ENCODE measurements at regions not wholly inside any gene's neighbourhood (a gene's known extent, or its start where the extent isn't known, plus 50 kb on each side); places are given as distances from the start of the nearest gene placed in this dataset.

DNA sequence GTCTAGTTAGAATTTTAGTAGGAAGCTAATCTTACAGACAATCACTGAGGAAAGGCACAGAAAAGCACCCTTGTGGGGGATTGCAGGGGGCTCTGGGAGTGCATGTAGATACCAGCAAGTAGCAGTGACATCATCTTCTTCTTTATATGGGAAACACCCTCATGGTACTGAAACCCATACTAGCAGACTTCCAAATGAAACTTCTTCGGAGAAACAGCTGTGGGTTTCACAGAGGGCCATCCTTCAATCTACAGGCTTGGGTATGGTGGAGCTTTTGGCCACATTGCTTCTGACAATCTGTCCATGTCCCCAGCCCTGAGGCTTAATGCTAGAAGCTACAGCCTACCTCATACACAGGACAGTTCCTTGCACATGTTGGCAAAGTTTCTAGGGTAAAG is 165.2 kb upstream of the NFIB start:
- no peak for TF ChIP-seq EZH2 (IDR thresholded peaks at IDR 0.05; ENCODE audit: borderline replicate concordance, low read length)
- TF ChIP-seq, protein P1, sequence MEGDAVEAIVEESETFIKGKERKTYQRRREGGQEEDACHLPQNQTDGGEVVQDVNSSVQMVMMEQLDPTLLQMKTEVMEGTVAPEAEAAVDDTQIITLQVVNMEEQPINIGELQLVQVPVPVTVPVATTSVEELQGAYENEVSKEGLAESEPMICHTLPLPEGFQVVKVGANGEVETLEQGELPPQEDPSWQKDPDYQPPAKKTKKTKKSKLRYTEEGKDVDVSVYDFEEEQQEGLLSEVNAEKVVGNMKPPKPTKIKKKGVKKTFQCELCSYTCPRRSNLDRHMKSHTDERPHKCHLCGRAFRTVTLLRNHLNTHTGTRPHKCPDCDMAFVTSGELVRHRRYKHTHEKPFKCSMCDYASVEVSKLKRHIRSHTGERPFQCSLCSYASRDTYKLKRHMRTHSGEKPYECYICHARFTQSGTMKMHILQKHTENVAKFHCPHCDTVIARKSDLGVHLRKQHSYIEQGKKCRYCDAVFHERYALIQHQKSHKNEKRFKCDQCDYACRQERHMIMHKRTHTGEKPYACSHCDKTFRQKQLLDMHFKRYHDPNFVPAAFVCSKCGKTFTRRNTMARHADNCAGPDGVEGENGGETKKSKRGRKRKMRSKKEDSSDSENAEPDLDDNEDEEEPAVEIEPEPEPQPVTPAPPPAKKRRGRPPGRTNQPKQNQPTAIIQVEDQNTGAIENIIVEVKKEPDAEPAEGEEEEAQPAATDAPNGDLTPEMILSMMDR (IDR thresholded peaks at IDR 0.05; ENCODE audit: low read length): no peak
